ENCODE measurements at regions not wholly inside any gene's neighbourhood (a gene's known extent, or its start where the extent isn't known, plus 50 kb on each side); places are given as distances from the start of the nearest gene placed in this dataset.

DNA sequence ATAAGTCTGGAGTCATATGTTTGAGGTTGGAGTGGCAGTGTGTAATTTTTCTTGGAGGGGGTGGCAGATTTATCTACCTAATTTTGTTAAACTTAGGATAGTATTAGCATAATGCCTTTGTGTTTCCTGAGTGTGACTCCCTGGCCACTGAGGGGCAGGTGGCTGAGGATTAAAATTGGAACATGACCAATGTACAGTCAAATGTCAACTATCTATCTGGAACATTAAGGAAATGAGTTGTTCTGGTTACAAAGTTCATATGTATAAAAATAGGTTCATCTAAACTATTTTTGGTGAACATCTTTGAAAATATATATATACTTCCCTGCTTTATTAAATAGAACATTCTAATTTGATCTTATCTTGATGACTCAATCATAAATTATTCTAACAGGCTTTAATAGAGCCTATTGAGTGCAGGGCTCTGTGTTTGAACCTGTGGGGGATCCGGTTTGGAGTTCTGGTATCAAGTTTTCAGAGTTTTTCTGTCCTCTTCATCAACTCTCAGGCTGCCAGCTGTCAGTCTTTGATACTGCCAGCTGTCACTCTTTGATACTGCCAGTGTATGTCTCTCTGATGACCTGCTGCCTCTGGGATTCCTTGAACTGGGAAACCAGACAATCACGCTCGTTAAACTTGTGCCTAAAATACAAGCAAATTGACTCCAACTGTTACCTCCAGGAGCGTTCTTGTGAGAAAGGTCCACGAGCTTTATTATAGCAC lies 309.6 kb downstream of the METTL15 start:
- ChIA-PET POLR2A (no interaction called here), CTCF (no interaction called here)
- Histone ChIP-seq H3K36me3 (ENCODE audit: control insufficient read depth, insufficient read depth, low read length) (no peaks in the 10 kb centered on the region), H3K4me1 (ENCODE audit: control insufficient read depth, insufficient read depth, low read length) (no peaks in the 10 kb centered on the region), H3K9me3 (ENCODE audit: control insufficient read depth, insufficient read depth, low read depth, low read length) (no peaks in the 10 kb centered on the region), H3K4me3 (ENCODE audit: low read depth in 2 of 2, low read length in 2 of 2) (no peak overlapping the region), H3K27ac (ENCODE audit: low read length) (no peak overlapping the region), H3K27me3 (ENCODE audit: control insufficient read depth, insufficient read depth, low read length) (no peaks in the 10 kb centered on the region)
- intact Hi-C loops (cut with micrococcal nuclease; ENCODE audit: unreplicated experiment) (no loop called here), in situ Hi-C loops (cut with HindIII; ENCODE audit: low pct_unique_long_range_greater_than_20kb, low sequenced_read_pairs) (no loop called here)
- DNase-seq (ENCODE audit: low read depth, low spot score): no peak
- TF ChIP-seq POLR2AphosphoS5 (IDR thresholded peaks at IDR 0.05; ENCODE audit: low read depth, low read length) (no peak), TCF7L2 (IDR thresholded peaks at IDR 0.05; ENCODE audit: low read depth, low read length) (no peak), SIN3A (IDR thresholded peaks at IDR 0.05; ENCODE audit: borderline replicate concordance, insufficient read depth, low read depth, low read length) (no peak)
- TF ChIP-seq, protein P1, sequence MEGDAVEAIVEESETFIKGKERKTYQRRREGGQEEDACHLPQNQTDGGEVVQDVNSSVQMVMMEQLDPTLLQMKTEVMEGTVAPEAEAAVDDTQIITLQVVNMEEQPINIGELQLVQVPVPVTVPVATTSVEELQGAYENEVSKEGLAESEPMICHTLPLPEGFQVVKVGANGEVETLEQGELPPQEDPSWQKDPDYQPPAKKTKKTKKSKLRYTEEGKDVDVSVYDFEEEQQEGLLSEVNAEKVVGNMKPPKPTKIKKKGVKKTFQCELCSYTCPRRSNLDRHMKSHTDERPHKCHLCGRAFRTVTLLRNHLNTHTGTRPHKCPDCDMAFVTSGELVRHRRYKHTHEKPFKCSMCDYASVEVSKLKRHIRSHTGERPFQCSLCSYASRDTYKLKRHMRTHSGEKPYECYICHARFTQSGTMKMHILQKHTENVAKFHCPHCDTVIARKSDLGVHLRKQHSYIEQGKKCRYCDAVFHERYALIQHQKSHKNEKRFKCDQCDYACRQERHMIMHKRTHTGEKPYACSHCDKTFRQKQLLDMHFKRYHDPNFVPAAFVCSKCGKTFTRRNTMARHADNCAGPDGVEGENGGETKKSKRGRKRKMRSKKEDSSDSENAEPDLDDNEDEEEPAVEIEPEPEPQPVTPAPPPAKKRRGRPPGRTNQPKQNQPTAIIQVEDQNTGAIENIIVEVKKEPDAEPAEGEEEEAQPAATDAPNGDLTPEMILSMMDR (IDR thresholded peaks at IDR 0.05): no peak
- TF ChIP-seq, protein P2, sequence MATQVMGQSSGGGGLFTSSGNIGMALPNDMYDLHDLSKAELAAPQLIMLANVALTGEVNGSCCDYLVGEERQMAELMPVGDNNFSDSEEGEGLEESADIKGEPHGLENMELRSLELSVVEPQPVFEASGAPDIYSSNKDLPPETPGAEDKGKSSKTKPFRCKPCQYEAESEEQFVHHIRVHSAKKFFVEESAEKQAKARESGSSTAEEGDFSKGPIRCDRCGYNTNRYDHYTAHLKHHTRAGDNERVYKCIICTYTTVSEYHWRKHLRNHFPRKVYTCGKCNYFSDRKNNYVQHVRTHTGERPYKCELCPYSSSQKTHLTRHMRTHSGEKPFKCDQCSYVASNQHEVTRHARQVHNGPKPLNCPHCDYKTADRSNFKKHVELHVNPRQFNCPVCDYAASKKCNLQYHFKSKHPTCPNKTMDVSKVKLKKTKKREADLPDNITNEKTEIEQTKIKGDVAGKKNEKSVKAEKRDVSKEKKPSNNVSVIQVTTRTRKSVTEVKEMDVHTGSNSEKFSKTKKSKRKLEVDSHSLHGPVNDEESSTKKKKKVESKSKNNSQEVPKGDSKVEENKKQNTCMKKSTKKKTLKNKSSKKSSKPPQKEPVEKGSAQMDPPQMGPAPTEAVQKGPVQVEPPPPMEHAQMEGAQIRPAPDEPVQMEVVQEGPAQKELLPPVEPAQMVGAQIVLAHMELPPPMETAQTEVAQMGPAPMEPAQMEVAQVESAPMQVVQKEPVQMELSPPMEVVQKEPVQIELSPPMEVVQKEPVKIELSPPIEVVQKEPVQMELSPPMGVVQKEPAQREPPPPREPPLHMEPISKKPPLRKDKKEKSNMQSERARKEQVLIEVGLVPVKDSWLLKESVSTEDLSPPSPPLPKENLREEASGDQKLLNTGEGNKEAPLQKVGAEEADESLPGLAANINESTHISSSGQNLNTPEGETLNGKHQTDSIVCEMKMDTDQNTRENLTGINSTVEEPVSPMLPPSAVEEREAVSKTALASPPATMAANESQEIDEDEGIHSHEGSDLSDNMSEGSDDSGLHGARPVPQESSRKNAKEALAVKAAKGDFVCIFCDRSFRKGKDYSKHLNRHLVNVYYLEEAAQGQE (IDR thresholded peaks at IDR 0.05; ENCODE audit: insufficient read depth in 1 of 2, low read depth in 2 of 2, low read length in 1 of 2): no peak
- ATAC-seq: no peak
- no TSS peak for BruUV-seq (replicated peaks)

- ATAC-seq (no peak), DNase-seq (ENCODE audit: low read depth, low spot score) (no peak)
- Histone ChIP-seq H3K27me3 (ENCODE audit: control insufficient read depth, insufficient read depth, low read length) (no peaks in the 10 kb centered on the region), H3K4me1 (ENCODE audit: control insufficient read depth, insufficient read depth, low read length) (no peaks in the 10 kb centered on the region), H3K9me3 (ENCODE audit: control insufficient read depth, insufficient read depth, low read depth, low read length) (no peaks in the 10 kb centered on the region), H3K27ac (ENCODE audit: low read length) (no peak overlapping the region), H3K36me3 (ENCODE audit: control insufficient read depth, insufficient read depth, low read length) (no peaks in the 10 kb centered on the region), H3K4me3 (ENCODE audit: low read depth in 2 of 2, low read length in 2 of 2) (no peak overlapping the region)
- CTCF ChIA-PET: no interaction called here
- no TSS peak for BruUV-seq (replicated peaks)
- POLR2A ChIA-PET: no interaction called here
- intact Hi-C loops (cut with micrococcal nuclease; ENCODE audit: unreplicated experiment): no loop called here
- in situ Hi-C loops (cut with HindIII; ENCODE audit: low pct_unique_long_range_greater_than_20kb, low sequenced_read_pairs): no loop called here
- TF ChIP-seq, protein P2 (IDR thresholded peaks at IDR 0.05; ENCODE audit: insufficient read depth in 1 of 2, low read depth in 2 of 2, low read length in 1 of 2): no peak
- TF ChIP-seq POLR2AphosphoS5 (IDR thresholded peaks at IDR 0.05; ENCODE audit: low read depth, low read length): no peak
- TF ChIP-seq SIN3A (IDR thresholded peaks at IDR 0.05; ENCODE audit: borderline replicate concordance, insufficient read depth, low read depth, low read length): no peak
- TF ChIP-seq TCF7L2 (IDR thresholded peaks at IDR 0.05; ENCODE audit: low read depth, low read length): no peak
- TF ChIP-seq, protein P1 (IDR thresholded peaks at IDR 0.05): no peak
Observed at GRCh38 chr11:28412029-28412428, 303.8 kb downstream of the METTL15 start.
